ENCODE measurements at regions not wholly inside any gene's neighbourhood (a gene's known extent, or its start where the extent isn't known, plus 50 kb on each side); places are given as distances from the start of the nearest gene placed in this dataset.

GRCh38 chr6:74757813-74758212, 448.0 kb downstream of the COL12A1 start:
- TF ChIP-seq CTCF (conservative IDR thresholded peaks at IDR 0.05) (no peak), ZFX (IDR thresholded peaks at IDR 0.05) (no peak)
